NCI-H510A (cell line): ENCODE measurements at regions not wholly inside any gene's neighbourhood (a gene's known extent, or its start where the extent isn't known, plus 50 kb on each side); places are given as distances from the start of the nearest gene placed in this dataset.

Source experiments
- DNase-seq: peaks from one replicate; lab custom pipeline; 2025; lab: John Stamatoyannopoulos, UW

DNA sequence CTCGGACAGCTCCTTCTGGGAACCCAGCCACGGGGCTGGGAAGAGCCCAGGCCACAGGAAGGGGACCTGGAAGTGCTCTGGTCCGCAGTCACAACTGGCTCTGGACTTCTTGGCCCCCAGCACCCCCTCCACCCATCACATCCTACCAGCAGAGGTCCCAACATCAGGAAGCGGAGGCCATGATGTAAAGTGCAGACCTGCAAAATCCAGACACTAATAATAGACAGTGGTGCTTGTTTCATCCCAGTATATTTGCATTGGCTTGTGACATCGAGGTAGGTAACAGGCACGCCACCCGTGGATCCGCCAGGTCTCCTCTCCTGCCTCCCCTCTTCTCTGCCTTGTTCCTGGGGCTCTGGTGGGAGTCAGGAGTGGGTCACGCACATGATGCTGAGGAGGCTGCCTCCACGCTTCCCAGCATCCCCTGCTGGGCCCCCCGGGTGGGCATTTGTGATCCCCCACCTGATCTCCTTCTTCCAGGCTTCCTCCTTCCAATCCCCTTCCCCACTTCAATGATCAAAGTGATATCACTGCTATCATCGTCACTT is 1454.0 kb downstream of the BRD1 start:
- DNase-seq: no peak

DNA sequence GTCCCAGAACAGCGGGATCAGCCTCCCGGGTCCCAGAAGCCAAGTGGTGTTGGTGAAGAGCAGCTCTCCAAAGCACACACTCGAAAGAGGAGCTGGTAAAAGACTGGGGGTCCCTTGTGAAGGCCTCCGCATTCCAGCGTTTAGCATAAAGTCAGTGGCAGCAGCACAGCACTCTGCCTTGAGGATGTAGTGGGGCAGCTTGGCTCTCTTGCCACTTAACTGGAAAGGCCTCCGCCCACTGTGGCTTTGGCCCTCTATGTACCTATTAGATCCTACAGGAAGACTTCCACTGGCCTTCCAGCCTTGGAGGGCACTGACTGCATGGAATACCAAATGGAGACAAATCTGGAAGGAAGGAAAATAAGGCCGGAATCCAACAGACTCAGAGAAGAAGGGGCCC is 1455.3 kb downstream of the BRD1 start:
- no peak for DNase-seq

DNA sequence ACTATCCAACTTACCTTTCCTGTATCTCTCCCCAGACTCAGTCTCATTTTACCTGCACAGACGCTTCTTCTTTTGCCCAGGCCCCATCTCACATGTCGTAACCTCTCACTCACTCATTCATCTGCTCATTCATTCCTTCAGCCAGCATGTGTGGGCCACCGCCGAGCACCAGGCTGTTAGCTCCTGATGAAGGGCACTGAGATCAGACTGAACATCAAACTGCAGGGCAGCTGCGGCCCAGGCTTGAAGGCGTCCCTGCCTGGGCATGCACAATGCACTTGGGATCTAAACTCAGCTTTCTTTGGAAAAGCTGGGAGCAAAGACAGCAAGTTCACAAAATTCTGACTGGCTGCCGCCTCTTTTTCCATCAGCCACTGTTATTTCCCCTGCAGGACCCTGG is 1456.3 kb downstream of the BRD1 start:
- DNase-seq: no peak

DNA sequence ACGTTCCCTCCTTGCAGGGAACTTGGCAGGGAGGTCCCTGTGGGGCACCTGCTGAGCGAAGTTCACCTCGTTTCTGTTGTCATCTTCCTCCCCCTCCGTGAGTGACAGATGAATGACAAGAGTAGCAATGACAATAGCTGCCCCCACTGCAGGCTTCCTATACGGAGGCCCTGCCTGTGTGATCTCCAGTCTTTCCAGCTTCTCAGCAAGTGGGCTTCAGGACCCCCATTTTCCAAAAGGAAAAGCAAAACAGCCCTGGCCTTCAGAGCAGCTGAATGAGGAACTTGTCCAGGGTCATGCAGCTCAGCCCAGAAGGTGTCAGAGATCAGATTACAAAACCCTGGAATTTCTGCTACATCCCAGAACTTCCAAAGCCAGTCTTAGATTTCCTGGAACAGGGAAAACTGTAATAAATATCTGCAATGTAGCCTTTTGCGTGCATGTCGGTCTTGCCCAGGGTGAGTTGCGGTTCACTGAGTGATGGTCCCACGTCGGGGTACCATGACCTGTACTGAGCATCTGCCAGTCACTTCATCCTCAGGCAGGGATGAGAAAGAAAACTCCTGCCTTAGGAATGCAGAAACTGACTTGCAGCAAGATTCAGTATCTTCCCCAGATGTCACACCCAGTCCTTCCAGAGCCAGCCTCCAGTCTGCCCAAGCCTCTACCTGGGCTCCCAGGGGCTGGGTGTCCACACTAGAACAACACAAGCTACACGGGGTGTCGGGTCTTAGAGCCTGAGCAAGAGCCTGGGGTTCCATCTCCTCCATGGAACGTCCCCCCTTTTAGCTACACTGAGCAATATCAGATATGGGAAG is 1457.0 kb downstream of the BRD1 start:
- no peak for DNase-seq

DNA sequence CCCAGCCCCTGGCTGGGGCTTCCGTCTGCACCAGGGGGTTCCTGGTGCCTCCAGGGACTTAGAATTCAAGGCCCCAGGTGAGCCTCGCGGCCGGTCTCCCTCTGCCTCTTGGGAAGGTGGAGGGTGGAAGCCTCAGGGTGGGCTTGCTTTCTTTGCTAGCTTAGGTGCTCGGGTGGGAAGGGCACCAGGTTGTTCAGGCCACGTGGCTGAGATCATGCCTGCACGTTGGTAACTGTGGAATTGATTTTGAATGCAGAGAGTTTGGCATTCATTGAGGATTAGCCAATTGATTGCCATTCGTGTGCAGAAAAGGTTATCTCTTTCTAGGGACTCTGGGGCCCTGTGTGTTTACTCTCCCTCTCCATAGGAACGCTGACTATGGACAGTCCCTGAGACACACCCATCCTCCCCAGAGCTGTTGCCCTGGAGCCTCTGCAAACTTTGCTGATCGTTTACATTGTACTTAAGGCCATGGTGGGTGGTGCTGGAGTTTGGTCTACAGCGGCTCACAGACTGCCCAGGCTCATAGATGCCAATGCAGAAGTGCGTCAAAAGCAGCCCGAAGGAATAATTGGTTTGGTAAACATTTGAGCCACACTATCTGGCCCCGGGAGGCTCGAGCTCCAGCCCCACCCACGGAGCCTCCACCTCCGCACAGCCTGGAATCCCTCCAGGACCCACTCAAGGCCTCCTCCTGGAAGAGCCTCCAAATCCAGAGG is 1457.7 kb downstream of the BRD1 start:
- DNase-seq: peak; percentile 44

DNA sequence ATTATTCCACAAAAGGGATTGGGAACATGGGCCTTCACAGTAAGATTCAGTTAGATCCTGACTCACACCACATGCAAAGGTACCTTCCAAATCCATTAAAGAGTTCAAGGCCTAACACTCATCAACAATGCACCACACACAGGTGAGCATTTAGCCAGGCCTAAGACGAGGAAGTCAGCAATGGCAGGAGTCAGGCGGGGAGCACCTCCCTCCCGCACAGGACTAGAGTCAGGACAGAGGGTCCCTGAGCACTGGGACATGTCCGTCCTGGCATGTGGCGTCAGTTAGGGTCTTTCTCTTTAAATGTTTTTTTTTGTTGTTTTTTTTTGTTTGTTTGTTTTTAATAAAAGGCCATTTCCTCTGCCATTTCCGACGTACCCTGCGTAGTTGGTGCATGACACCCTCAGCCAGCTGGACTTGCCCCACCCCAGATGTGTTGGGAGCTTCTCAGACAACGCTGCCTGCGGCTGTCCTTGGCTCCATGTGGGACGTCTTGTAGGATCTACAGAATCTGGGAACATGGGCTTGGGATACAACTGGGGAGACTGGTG is 1458.6 kb downstream of the BRD1 start:
- no peak for DNase-seq

DNA sequence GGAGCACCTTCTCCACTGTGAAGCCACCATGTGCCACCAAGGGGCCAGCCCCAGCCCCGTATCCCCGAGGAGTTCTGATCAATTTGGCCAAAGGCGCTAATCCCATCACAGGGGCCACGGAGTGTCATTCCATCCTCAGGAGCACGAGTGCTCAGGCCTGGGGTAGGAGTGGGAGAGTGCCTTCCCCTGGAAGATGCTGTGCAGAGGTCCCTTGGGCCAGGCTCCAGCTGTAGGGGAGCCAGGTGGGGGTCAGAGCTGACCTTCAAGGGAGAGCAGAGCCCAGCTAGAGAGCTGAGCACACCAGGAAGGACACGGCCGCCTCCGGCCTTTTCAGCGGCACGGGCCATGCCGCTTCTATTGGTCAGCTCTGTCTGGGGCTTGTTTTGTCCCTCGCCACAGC is 1459.9 kb downstream of the BRD1 start:
- no peak for DNase-seq

DNA sequence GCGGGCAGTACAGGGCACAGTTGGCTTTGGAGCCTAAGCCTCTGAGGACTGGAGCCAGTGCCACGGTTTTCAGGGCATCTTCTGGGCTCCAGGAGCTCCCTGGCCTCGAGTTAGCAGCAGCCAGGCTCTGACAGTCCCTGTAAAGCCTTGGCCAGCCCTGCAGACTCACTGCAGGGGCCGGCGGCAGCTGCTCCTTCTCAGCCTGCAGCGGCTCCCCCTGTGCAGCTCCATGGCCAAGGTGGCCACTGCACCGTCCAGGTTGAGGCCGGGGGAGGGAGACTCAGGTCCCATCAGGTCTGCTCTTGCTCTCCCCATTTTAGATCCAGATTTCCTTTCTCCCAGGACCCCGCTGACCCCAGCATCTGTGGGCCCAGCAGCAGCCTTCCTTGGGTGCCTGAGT is 1461.1 kb downstream of the BRD1 start:
- no peak for DNase-seq

DNA sequence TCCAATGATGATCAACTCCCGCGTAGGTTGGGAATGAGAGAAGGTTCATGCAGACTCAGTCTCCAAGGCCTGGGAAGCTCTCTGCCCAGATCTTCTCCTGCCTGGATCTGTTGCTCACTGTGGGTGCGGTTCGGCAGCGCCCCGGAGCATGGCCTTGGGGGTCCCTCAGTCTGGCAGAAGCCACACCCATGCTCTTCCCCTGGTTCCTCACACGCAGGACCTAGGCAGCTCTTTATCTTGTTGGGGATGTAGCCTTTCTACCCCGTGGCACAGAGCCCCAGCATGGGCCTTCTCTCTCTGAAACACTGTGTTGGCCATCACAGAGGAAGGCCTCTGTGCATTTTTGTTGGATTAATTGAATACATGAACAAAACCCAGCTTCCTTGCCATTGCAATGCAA is 1461.6 kb downstream of the BRD1 start:
- no peak for DNase-seq

DNA sequence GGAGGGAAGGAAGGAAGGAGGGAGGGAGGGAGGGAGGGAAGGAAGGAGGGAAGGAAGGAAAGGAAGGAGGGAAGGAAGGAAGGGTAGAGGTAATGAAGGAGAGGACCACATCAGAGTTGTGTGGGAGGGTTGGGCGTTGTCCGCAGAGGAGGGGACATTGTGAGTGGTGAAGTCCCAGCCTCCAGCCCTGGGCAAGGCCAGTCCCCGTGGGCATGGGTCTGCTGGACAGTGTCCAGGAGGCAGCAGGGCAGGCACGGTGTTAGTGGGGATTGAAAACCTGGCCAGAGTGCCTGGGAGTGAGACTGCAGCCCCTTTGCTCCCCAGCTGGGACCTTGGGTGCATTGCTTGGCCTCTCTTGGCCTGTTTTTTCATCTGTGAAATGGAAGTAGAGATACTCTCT is 1462.3 kb downstream of the BRD1 start:
- DNase-seq: no peak

DNA sequence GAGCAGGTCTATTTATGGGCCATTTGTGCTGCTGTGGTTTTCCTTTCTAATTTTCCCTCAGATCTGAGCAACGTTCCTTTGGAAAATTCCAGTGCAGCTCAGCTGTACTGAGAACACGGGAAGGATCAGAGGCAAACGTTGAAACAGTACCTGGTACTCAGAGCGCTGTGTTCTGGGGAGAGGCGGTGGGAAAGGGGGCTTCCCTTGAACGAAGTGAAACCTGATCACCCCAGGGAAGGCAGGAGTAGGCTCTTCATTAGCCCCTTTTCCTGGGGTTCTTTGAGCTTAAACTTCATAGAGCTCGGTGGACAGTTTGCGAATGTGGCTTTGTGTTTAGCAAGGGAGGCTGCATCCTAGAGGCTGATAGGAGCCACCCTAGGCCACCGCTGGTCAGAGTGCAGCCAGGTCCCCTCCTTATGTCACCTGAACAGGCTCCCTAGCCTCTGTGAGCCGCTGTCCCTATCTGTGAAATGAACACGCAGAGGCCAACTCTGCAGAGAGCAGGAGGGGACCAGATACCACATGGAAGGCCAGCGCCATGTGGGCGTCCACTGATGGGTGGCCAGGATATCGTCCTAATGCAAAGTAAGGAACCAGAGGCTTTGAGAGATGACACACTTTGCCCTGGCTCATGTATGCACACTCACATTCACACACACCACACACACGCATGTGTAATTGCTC is 1464.8 kb downstream of the BRD1 start:
- DNase-seq: no peak

DNA sequence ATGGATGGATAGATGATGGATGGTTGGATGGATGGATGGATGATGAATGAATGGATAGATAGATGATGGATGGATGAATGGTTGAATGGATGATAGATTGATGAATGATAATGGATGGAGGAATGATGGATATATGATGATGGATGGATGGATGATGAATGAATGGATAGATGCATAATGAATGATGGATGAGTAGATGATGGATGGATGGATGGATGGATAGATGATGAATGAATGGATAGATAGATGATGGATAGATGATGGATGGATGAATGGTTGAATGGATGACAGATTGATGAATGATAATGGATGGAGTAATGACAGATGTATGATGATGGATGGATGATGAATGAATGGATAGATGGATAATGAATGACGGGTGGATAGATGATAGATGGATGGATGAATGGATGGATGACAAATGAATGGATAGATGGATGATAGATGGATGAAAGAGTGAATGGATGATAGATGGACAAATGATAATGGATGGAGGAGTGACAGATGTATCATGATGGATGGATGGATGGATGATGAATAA is 1466.5 kb downstream of the BRD1 start:
- DNase-seq: no peak

DNA sequence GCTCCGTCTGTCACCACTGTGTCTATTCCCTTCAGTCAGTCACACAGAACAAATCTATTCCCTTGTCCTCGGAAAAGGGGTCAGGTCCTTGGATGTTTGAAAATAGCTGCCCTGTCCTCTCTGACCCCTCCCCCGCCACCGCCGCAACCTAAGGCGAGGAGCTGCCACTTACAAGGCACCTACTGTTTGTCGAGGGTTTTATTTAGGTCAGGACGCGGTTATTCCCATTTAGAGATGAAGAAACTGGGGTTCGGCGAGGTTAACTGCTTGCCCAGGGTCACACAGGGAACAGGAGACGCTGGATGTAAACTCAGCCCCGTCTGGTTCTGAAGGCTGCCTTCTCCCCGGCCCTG is 1468.1 kb downstream of the BRD1 start:
- DNase-seq: no peak

DNA sequence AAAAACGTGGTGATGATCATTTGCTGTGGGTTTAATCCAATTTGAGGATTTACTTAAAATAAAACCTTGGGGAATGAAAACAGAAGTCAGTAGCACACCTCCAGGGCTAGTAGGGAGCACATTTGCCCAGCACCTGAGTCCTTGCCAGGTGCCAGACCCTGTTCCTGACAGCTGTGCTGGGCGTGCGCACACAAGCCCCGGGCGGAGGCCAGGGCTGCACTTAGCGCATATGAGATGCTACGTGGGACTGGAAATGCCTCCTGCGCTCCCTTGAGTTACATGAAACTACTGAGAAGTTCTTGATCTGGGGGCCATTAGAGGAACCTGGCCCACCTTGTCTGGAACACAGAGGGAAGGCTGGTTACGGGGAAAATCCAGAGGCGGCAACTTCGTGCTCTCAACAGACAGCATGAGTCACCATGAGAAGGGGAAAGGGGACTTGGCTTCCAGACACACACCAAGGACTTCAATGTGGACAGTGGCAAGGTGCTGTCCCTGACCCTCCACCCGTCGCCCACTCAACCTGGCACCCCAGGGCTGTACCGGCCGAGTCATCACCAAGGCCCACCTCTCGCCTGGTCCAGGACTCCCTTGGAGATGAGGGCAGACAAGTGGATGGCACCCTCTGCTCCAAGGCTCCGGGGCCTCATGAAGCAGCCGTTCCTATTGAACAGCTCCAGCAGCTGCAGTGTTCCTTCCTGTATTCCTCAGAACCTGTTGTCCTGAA is 1468.6 kb downstream of the BRD1 start:
- DNase-seq: no peak

DNA sequence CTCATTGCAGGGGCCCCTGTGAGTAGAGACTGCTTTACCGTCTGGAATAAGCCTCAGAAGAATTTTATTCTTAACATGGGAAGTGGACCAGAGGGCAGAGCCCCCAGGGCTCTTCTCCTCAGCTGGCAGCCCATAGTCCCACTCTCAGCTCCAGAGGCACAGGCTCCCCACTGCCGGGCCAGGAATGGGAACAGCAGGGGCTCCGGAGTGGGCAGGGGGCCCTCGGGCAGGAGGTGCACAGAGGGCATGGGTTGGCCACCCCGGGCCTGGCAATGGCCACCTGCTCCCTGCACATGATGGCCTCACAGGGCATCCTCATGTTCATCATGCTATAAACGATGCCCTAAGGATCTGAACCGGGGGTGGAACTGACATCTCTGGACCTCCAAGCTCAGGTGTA is 1469.7 kb downstream of the BRD1 start:
- no peak for DNase-seq

DNA sequence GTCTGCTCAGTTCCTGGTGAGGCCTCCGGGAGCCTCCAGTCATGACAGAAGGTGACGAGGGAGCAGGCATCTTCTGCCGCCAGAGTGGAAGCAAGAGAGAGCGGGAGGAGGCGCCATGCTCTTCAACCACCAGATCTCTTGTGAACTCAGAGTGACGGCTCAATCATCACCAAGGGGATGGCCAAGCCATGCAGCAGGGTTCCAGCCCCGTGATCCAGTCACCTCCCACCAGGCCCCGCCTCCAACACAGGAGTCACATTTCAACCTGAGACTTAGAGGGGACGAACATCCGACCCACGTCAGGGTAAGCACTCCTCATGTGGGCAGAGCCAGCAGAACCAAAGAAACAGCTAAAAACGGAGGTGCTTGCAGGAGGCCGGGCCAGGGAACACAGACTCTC is 1470.5 kb downstream of the BRD1 start:
- DNase-seq: no peak

DNA sequence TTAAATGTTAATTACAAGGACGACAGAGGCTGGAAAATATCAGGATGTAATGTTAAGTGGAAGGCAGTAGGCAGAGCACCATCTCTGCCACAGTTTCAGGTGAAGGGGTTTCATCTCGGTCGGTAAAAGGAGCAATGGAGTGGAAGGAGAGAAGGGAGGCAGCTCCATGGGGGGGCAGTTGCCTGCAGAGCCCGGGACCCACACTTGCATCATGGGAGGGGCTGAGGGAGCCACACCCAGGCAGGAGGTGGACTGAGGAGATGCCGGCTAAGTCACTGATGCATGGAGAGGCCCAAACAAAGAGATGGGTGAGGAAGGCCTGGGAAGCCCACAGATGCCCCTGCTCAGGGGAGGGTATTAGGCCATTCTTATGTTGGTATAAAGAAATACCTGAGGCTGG is 1470.9 kb downstream of the BRD1 start:
- DNase-seq: no peak

DNA sequence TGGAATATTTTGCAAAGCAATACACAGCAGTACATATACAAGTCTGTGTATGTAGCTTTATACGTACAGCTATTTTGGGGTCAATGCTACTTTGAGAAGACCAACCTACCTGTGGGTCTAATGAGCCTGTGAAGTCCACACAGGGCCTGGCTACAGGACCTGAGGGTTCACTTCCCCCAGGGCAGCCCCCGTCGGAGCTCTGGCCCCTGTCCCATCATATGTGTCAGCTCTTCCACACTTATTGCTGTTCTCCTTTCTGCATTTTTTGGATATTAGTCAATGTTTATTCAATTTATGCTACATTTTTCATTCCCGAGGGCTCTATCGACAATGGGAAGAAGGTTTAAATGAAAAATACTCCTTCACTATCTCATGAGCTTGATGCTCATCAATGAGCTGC is 1473.6 kb downstream of the BRD1 start:
- no peak for DNase-seq

DNA sequence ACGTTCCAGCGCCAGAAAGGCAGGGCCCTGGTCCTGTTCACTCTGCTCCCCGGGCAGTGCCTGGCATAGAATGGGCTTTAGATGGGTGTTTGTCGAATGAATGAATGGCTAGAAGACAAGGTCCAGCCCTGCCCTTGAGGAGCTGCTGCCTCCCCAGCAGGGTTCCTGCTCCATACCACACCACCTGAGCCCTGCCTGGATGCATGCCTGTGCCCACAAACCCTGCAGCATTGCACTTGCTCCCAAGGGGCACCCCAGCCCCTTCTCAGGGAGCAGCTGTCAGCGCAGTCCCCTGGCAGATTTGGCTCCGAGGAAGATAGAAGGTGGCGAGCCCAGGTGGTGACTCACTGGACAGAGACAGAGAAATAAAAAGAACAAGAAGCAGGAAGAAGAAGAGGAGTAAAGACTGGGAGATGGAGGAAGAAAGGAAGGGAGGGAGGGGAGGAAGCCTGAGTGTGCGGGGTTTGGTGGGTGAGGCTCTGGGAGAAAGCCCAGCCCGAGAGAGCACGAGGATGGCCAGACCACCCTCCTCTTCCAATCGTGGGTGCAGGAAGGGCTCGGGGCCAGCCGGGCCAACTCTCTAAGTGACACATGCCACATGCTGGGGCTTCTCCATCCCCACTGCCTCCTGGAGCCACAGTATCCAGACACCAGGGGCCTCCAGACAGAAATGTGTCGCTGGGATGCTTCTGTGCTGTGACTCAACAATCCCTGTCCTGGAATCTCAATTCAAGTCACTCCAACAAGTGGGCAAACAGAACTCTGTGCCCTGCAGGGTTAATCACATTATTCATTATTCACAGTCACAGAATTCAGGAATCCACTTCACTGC is 1474.3 kb downstream of the BRD1 start:
- DNase-seq: no peak

DNA sequence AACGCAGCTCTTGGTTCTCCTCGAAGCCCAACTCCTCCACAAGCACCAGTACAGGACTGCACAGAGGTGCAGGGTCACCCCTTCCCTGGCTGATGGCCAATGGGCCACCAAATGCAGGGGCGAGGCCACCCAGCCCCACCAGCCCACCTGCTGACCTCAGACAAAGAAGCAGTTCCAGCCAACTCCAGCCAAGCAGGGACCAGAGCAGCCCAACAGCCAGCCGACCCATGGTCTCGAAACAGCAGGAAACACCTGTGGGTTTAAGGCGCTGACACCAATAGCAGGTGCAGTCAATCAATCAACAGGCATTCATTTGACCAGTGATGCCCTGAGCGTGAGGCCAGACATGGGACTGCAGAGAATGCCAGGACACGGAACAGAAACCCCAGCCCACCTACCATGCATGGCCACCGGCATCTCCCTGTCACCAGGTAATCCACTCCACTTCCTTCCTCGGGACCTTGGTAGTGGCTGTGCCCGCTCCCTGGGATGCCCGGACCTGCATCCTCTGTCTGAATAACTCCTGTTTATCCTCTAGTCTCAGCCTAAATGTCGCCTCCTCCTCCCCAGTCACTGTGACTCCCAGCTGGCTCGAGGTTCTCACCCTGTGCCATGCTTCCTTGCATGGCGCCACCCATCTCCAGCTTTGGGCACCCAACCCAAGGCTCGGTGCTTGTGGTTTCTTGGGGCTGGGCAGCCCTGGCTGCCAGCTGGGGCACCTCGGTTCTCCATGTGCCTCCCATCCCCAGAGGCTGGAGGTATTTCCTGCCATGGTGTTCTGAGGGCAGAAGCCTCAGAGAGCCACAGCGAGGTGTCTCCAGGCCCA is 1475.4 kb downstream of the BRD1 start:
- DNase-seq: no peak
